Activated CD4-positive, alpha-beta T cell treated with anti-CD3 and anti-CD28 coated beads, Interleukin-2, amount 10 ng/mL, durations not matched to agents 7 days and 5 days (primary cell): ENCODE measurements at regions not wholly inside any gene's neighbourhood (a gene's known extent, or its start where the extent isn't known, plus 50 kb on each side); places are given as distances from the start of the nearest gene placed in this dataset.
"Not testable (repeated sequence)": the region's sequence is repeated elsewhere in the genome, so short reads cannot be mapped to it uniquely, and the experiment has no call there.

Experiments
- CTCF ChIA-PET: fragments of 350-600 bp; sonication (Branson Sonifier 250); formaldehyde crosslinking; loops from one replicate; lab custom pipeline; 2021; ENCODE audit warnings: antibody characterized with exemption; lab: Charles Lee
- POLR2A ChIA-PET: fragments of 350-600 bp; sonication (Branson Sonifier 250); formaldehyde crosslinking; loops from one replicate; lab custom pipeline; 2021; ENCODE audit warnings: antibody characterized with exemption; lab: Charles Lee
- DNase-seq: peaks from one replicate; pipeline ENCODE4 v3.0.0-alpha.2; 2020
- H3K27ac Mint-ChIP-seq: one replicate; pipeline ENCODE4 v1.8.0; 2021; ENCODE audit warnings: mild to moderate bottlenecking, moderate library complexity, mixed read lengths
- H3K27me3 Mint-ChIP-seq: one replicate; pipeline ENCODE4 v1.8.0; 2021; ENCODE audit warnings: mixed read lengths
- H3K36me3 Mint-ChIP-seq: one replicate; pipeline ENCODE4 v1.8.0; 2021; ENCODE audit warnings: low read depth, mixed read lengths
- H3K4me1 Mint-ChIP-seq: one replicate; pipeline ENCODE4 v1.8.0; 2021; ENCODE audit warnings: mixed read lengths
- H3K4me3 Mint-ChIP-seq: one replicate; pipeline ENCODE4 v1.8.0; 2021; ENCODE audit warnings: mild to moderate bottlenecking, moderate library complexity, mixed read lengths
- H3K9me3 Mint-ChIP-seq: one replicate; pipeline ENCODE4 v1.8.0; 2021; ENCODE audit warnings: mixed read lengths

- H3K27me3 Mint-ChIP-seq, H3K9me3 Mint-ChIP-seq, H3K36me3 Mint-ChIP-seq, DNase-seq, CTCF ChIA-PET, POLR2A ChIA-PET, H3K4me1 Mint-ChIP-seq, H3K27ac Mint-ChIP-seq, H3K4me3 Mint-ChIP-seq: not testable (repeated sequence)
Measured at GRCh38 chr10:47673128-47673527, 90.3 kb downstream of the SYT15B start.

GRCh38 chr10:47670857-47671256 lies 92.5 kb downstream of the SYT15B start:
- POLR2A ChIA-PET, H3K4me3 Mint-ChIP-seq, H3K36me3 Mint-ChIP-seq, H3K9me3 Mint-ChIP-seq, DNase-seq, H3K27ac Mint-ChIP-seq, H3K4me1 Mint-ChIP-seq, CTCF ChIA-PET: not testable (repeated sequence)
- peaks cover 10% of the 10 kb centered on the region for H3K27me3 Mint-ChIP-seq

GRCh38 chr10:47661955-47662577 lies 101.3 kb downstream of the SYT15B start:
- H3K4me1 Mint-ChIP-seq, POLR2A ChIA-PET, H3K27me3 Mint-ChIP-seq, H3K4me3 Mint-ChIP-seq, H3K9me3 Mint-ChIP-seq, CTCF ChIA-PET, H3K27ac Mint-ChIP-seq, DNase-seq, H3K36me3 Mint-ChIP-seq: not testable (repeated sequence)

GRCh38 chr10:47656732-47657131 lies 106.7 kb downstream of the SYT15B start:
- H3K4me1 Mint-ChIP-seq, H3K9me3 Mint-ChIP-seq, POLR2A ChIA-PET, H3K4me3 Mint-ChIP-seq, H3K27ac Mint-ChIP-seq, DNase-seq, H3K36me3 Mint-ChIP-seq, CTCF ChIA-PET, H3K27me3 Mint-ChIP-seq: not testable (repeated sequence)

- H3K4me3 Mint-ChIP-seq, CTCF ChIA-PET, H3K27me3 Mint-ChIP-seq, H3K27ac Mint-ChIP-seq, H3K4me1 Mint-ChIP-seq, H3K36me3 Mint-ChIP-seq, DNase-seq, H3K9me3 Mint-ChIP-seq, POLR2A ChIA-PET: not testable (repeated sequence)
Measured at GRCh38 chr10:47654161-47654560, 109.2 kb downstream of the SYT15B start.

- H3K4me3 Mint-ChIP-seq, H3K36me3 Mint-ChIP-seq, POLR2A ChIA-PET, H3K4me1 Mint-ChIP-seq, H3K9me3 Mint-ChIP-seq, H3K27me3 Mint-ChIP-seq, H3K27ac Mint-ChIP-seq, CTCF ChIA-PET, DNase-seq: not testable (repeated sequence)
Measured at GRCh38 chr10:47648594-47648993, 114.8 kb downstream of the SYT15B start.

GRCh38 chr10:47647523-47648101 lies 115.8 kb downstream of the SYT15B start:
- H3K27me3 Mint-ChIP-seq, H3K4me1 Mint-ChIP-seq, H3K4me3 Mint-ChIP-seq, CTCF ChIA-PET, H3K27ac Mint-ChIP-seq, DNase-seq, H3K9me3 Mint-ChIP-seq, H3K36me3 Mint-ChIP-seq, POLR2A ChIA-PET: not testable (repeated sequence)

GRCh38 chr10:47646686-47647273 lies 116.6 kb downstream of the SYT15B start:
- H3K36me3 Mint-ChIP-seq, H3K27ac Mint-ChIP-seq, H3K4me3 Mint-ChIP-seq, H3K9me3 Mint-ChIP-seq, H3K4me1 Mint-ChIP-seq, POLR2A ChIA-PET, H3K27me3 Mint-ChIP-seq, CTCF ChIA-PET: not testable (repeated sequence)
- peak; percentile 52 for DNase-seq

- H3K27me3 Mint-ChIP-seq, H3K4me1 Mint-ChIP-seq, H3K9me3 Mint-ChIP-seq, H3K4me3 Mint-ChIP-seq, H3K36me3 Mint-ChIP-seq, POLR2A ChIA-PET, CTCF ChIA-PET, DNase-seq, H3K27ac Mint-ChIP-seq: not testable (repeated sequence)
Measured at GRCh38 chr10:47626975-47627374, 103.5 kb upstream of the AGAP9 start.

- H3K9me3 Mint-ChIP-seq, H3K27me3 Mint-ChIP-seq, DNase-seq, H3K36me3 Mint-ChIP-seq, H3K4me1 Mint-ChIP-seq, CTCF ChIA-PET, H3K27ac Mint-ChIP-seq, H3K4me3 Mint-ChIP-seq, POLR2A ChIA-PET: not testable (repeated sequence)
Measured at GRCh38 chr10:47622719-47623118, 99.3 kb upstream of the AGAP9 start.

GRCh38 chr10:47619300-47620012 lies 96.0 kb upstream of the AGAP9 start:
- CTCF ChIA-PET, H3K4me1 Mint-ChIP-seq, DNase-seq, H3K36me3 Mint-ChIP-seq, H3K4me3 Mint-ChIP-seq, H3K9me3 Mint-ChIP-seq, H3K27ac Mint-ChIP-seq, H3K27me3 Mint-ChIP-seq, POLR2A ChIA-PET: not testable (repeated sequence)

- H3K4me3 Mint-ChIP-seq, H3K27me3 Mint-ChIP-seq, H3K4me1 Mint-ChIP-seq, H3K27ac Mint-ChIP-seq, POLR2A ChIA-PET, H3K36me3 Mint-ChIP-seq, H3K9me3 Mint-ChIP-seq, CTCF ChIA-PET, DNase-seq: not testable (repeated sequence)
Measured at GRCh38 chr10:47609311-47609710, 85.9 kb upstream of the AGAP9 start.
